ENCODE measurements at regions not wholly inside any gene's neighbourhood (a gene's known extent, or its start where the extent isn't known, plus 50 kb on each side); places are given as distances from the start of the nearest gene placed in this dataset.

DNA sequence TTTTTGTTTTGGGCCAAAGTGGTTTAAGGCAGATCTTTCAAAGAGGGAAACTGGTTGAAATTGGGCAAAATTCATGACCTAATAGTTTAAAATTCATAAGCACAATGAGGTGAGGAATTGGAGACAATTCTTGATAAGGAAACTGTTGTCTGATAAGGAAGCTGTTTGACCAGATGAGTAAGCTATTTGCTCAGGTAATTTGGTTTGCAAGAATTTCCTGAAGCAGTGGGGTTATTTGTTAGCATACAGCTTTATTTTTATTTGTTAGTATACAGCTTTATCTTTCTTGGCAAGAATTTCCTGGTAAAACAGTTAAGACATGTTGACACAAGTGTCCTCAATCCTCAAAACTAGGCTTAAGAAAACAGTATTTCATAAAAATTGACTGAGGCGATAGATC, 559.0 kb downstream of the GALC start:
- Histone ChIP-seq H3K9me3 (ENCODE audit: control insufficient read depth in 4 of 4, low read length in 3 of 4) (peaks cover 0 to 3% (median 0%) of the 10 kb centered on the region in 4 donors), H3K27me3 (ENCODE audit: control insufficient read depth in 4 of 4, insufficient read depth in 4 of 4, low read length in 3 of 4) (no peaks in the 10 kb centered on the region), H3K4me3 (ENCODE audit: low read depth in 1 of 3, low read length in 3 of 3) (no peak overlapping the region), H3K9ac (ENCODE audit: low read depth in 1 of 2, low read length in 2 of 2) (no peak overlapping the region), H3K27ac (ENCODE audit: low read depth in 1 of 2, low read length in 2 of 2) (no peak overlapping the region), H3K36me3 (ENCODE audit: control insufficient read depth in 4 of 4, insufficient read depth in 3 of 4, low read depth in 1 of 4, low read length in 3 of 4) (no peaks in the 10 kb centered on the region), H3K4me1 (ENCODE audit: control insufficient read depth in 4 of 4, insufficient read depth in 4 of 4, low read length in 3 of 4) (no peaks in the 10 kb centered on the region)
- TF ChIP-seq ATF3 (IDR thresholded peaks at IDR 0.05) (no peak), HNF4A (conservative IDR thresholded peaks at IDR 0.05) (no peak), JUND (IDR thresholded peaks at IDR 0.05) (no peak), FOXA1 (IDR thresholded peaks at IDR 0.05) (no peak), TAF1 (conservative IDR thresholded peaks at IDR 0.05) (no peak), REST (IDR thresholded peaks at IDR 0.05) (no peak)
- DNase-seq (ENCODE audit: low spot score) = no peak
- WGBS = 54% methylated on average over 1 of the region's 1 CpG

DNA sequence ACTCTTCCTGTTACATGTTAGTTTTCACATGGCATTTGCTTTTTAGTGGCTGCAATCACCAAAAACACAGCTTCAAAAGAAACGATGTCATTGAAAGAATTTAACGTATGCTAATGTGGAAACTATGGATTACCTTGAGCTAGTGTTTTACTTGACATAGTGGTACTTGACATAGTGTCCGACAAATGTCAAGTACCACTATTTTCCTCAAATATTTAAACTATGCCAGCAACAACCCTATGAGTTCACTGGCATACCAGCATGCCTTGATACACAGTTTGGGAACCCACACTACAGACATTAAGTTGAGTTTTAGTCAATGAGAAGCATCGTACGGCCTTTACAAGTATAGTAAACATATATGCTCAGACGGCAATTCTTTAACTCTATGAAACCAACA, 560.3 kb downstream of the GALC start:
- no peak overlapping the region for H3K9ac ChIP-seq (ENCODE audit: low read depth in 1 of 2, low read length in 2 of 2)
- TF ChIP-seq RXRA (IDR thresholded peaks at IDR 0.05) (no peak), FOXA2 (IDR thresholded peaks at IDR 0.05) (no peak)
- no peak overlapping the region for H3K4me3 ChIP-seq (ENCODE audit: low read depth in 1 of 3, low read length in 3 of 3)
- H3K4me1 ChIP-seq (ENCODE audit: control insufficient read depth in 4 of 4, insufficient read depth in 4 of 4, low read length in 3 of 4) = no peaks in the 10 kb centered on the region
- 82% methylated on average over 6 of the region's 6 CpGs for WGBS
- no peak for DNase-seq (ENCODE audit: low spot score)
- H3K27ac ChIP-seq (ENCODE audit: low read depth in 1 of 2, low read length in 2 of 2) = no peak overlapping the region
- no peaks in the 10 kb centered on the region for H3K27me3 ChIP-seq (ENCODE audit: control insufficient read depth in 4 of 4, insufficient read depth in 4 of 4, low read length in 3 of 4)
- H3K36me3 ChIP-seq (ENCODE audit: control insufficient read depth in 4 of 4, insufficient read depth in 3 of 4, low read depth in 1 of 4, low read length in 3 of 4) = no peaks in the 10 kb centered on the region
- H3K9me3 ChIP-seq (ENCODE audit: control insufficient read depth in 4 of 4, low read length in 3 of 4) = peaks cover 0 to 3% (median 0%) of the 10 kb centered on the region in 4 donors

DNA sequence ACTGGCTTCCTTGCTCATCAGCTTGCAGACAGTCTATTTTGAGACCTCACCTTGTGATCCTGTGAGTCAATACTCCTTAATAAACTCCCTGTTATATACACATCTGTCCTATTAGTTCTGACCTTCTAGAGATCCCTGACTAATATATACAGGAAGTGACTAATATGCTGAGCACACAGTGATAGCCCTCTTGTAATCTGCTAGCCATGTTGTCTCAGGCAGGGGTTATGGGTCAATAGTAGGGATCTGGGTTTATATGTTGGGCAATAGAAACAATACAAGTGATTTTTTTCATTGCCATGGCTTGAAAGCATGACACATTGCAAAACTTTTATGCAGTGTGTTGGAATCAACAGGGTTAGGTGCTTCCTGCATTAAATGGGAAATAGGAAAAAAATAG, 562.2 kb downstream of the GALC start:
- H3K27ac ChIP-seq (ENCODE audit: low read depth in 1 of 2, low read length in 2 of 2) = no peak overlapping the region
- H3K4me1 ChIP-seq (ENCODE audit: control insufficient read depth in 4 of 4, insufficient read depth in 4 of 4, low read length in 3 of 4) = no peaks in the 10 kb centered on the region
- no peaks in the 10 kb centered on the region for H3K36me3 ChIP-seq (ENCODE audit: control insufficient read depth in 4 of 4, insufficient read depth in 3 of 4, low read depth in 1 of 4, low read length in 3 of 4)
- H3K9me3 ChIP-seq (ENCODE audit: control insufficient read depth in 4 of 4, low read length in 3 of 4) = peaks cover 0 to 3% (median 0%) of the 10 kb centered on the region in 4 donors
- H3K27me3 ChIP-seq (ENCODE audit: control insufficient read depth in 4 of 4, insufficient read depth in 4 of 4, low read length in 3 of 4) = no peaks in the 10 kb centered on the region
- no peak overlapping the region for H3K4me3 ChIP-seq (ENCODE audit: low read depth in 1 of 3, low read length in 3 of 3)
- no peak overlapping the region for H3K9ac ChIP-seq (ENCODE audit: low read depth in 1 of 2, low read length in 2 of 2)
- no peak for DNase-seq (ENCODE audit: low spot score)
- TF ChIP-seq, protein P1, sequence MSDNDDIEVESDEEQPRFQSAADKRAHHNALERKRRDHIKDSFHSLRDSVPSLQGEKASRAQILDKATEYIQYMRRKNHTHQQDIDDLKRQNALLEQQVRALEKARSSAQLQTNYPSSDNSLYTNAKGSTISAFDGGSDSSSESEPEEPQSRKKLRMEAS (IDR thresholded peaks at IDR 0.05) = no peak
- TF ChIP-seq FOXA2 (IDR thresholded peaks at IDR 0.05) (no peak), HNF4A (conservative IDR thresholded peaks at IDR 0.05) (no peak), REST (IDR thresholded peaks at IDR 0.05) (no peak), RXRA (IDR thresholded peaks at IDR 0.05) (no peak), RAD21 (IDR thresholded peaks at IDR 0.05) (no peak)
